ENCODE measurements at regions not wholly inside any gene's neighbourhood (a gene's known extent, or its start where the extent isn't known, plus 50 kb on each side); places are given as distances from the start of the nearest gene placed in this dataset.

GRCh38 chr10:120702032-120702431 lies 149.1 kb upstream of the WDR11 start:
- peaks cover 3% of the 10 kb centered on the region for H3K4me1 ChIP-seq (ENCODE audit: control insufficient read depth, extremely low read depth, insufficient read depth, low read length)
- no peak overlapping the region for H3K27ac ChIP-seq (ENCODE audit: control insufficient read depth, insufficient read depth, low read length)
- no peaks in the 10 kb centered on the region for H3K9me3 ChIP-seq (ENCODE audit: control insufficient read depth, low read depth, low read length)
- H4K20me1 ChIP-seq (ENCODE audit: control insufficient read depth, extremely low read depth, insufficient read depth, low read length): no peaks in the 10 kb centered on the region
- no peaks in the 10 kb centered on the region for H3K36me3 ChIP-seq (ENCODE audit: control insufficient read depth in 2 of 2, extremely low read depth in 1 of 2, insufficient read depth in 2 of 2, low read length in 2 of 2)
- H3K9ac ChIP-seq (ENCODE audit: control insufficient read depth, extremely low read depth, insufficient read depth, low read length): no peak overlapping the region
- DNase-seq (ENCODE audit: low read depth, low spot score) (no peak), FAIRE-seq (no peak)
- H2AFZ ChIP-seq (ENCODE audit: control insufficient read depth, low read length): no peak overlapping the region
- H3K79me2 ChIP-seq (ENCODE audit: control insufficient read depth, insufficient read depth, low read length): no peaks in the 10 kb centered on the region
- H3K9me1 ChIP-seq (ENCODE audit: control insufficient read depth, extremely low read depth, insufficient read depth, low read length): no peaks in the 10 kb centered on the region
- no peaks in the 10 kb centered on the region for H3K27me3 ChIP-seq (ENCODE audit: control insufficient read depth, extremely low read depth, insufficient read depth, low read length)
- TF ChIP-seq CTCF (optimal IDR thresholded peaks at IDR 0.05 in 1 of 3, IDR thresholded peaks at IDR 0.05 in 1 of 3, conservative IDR thresholded peaks at IDR 0.05 in 1 of 3; ENCODE audit: extremely low read depth in 1 of 3, insufficient read depth in 2 of 3, low read length in 3 of 3) (no peak), EZH2 (IDR thresholded peaks at IDR 0.05; ENCODE audit: low read length) (no peak)
- dilution Hi-C loops (cut with MboI; ENCODE audit: extremely low pct_ligation_motif_present, low sequenced_read_pairs): no loop called here
- H3K4me3 ChIP-seq (ENCODE audit: control insufficient read depth in 2 of 3, extremely low read depth in 1 of 3, insufficient read depth in 2 of 3, low read depth in 1 of 3, low read length in 3 of 3): no peak overlapping the region
- no peak overlapping the region for H3K4me2 ChIP-seq (ENCODE audit: control insufficient read depth, extremely low read depth, insufficient read depth, low read depth, low read length)

- H3K4me2 ChIP-seq (ENCODE audit: control insufficient read depth, extremely low read depth, insufficient read depth, low read depth, low read length): no peak overlapping the region
- H3K36me3 ChIP-seq (ENCODE audit: control insufficient read depth in 2 of 2, extremely low read depth in 1 of 2, insufficient read depth in 2 of 2, low read length in 2 of 2): no peaks in the 10 kb centered on the region
- no peak for DNase-seq (ENCODE audit: low read depth, low spot score)
- no peaks in the 10 kb centered on the region for H4K20me1 ChIP-seq (ENCODE audit: control insufficient read depth, extremely low read depth, insufficient read depth, low read length)
- no peaks in the 10 kb centered on the region for H3K9me1 ChIP-seq (ENCODE audit: control insufficient read depth, extremely low read depth, insufficient read depth, low read length)
- H3K79me2 ChIP-seq (ENCODE audit: control insufficient read depth, insufficient read depth, low read length): no peaks in the 10 kb centered on the region
- H2AFZ ChIP-seq (ENCODE audit: control insufficient read depth, low read length): no peak overlapping the region
- no peak overlapping the region for H3K9ac ChIP-seq (ENCODE audit: control insufficient read depth, extremely low read depth, insufficient read depth, low read length)
- H3K27me3 ChIP-seq (ENCODE audit: control insufficient read depth, extremely low read depth, insufficient read depth, low read length): no peaks in the 10 kb centered on the region
- no peak for TF ChIP-seq EZH2 (IDR thresholded peaks at IDR 0.05; ENCODE audit: low read length)
- TF ChIP-seq CTCF (optimal IDR thresholded peaks at IDR 0.05 in 1 of 3, IDR thresholded peaks at IDR 0.05 in 1 of 3, conservative IDR thresholded peaks at IDR 0.05 in 1 of 3; ENCODE audit: extremely low read depth in 1 of 3, insufficient read depth in 2 of 3, low read length in 3 of 3): no peak
- H3K27ac ChIP-seq (ENCODE audit: control insufficient read depth, insufficient read depth, low read length): no peak overlapping the region
- dilution Hi-C loops (cut with MboI; ENCODE audit: extremely low pct_ligation_motif_present, low sequenced_read_pairs): no loop called here
- no peak for FAIRE-seq
- H3K4me3 ChIP-seq (ENCODE audit: control insufficient read depth in 2 of 3, extremely low read depth in 1 of 3, insufficient read depth in 2 of 3, low read depth in 1 of 3, low read length in 3 of 3): no peak overlapping the region
- H3K4me1 ChIP-seq (ENCODE audit: control insufficient read depth, extremely low read depth, insufficient read depth, low read length): peaks cover 3% of the 10 kb centered on the region
- H3K9me3 ChIP-seq (ENCODE audit: control insufficient read depth, low read depth, low read length): no peaks in the 10 kb centered on the region
Observed at GRCh38 chr10:120705309-120705708, 145.9 kb upstream of the WDR11 start.
